ENCODE measurements at regions not wholly inside any gene's neighbourhood (a gene's known extent, or its start where the extent isn't known, plus 50 kb on each side); places are given as distances from the start of the nearest gene placed in this dataset.

DNA sequence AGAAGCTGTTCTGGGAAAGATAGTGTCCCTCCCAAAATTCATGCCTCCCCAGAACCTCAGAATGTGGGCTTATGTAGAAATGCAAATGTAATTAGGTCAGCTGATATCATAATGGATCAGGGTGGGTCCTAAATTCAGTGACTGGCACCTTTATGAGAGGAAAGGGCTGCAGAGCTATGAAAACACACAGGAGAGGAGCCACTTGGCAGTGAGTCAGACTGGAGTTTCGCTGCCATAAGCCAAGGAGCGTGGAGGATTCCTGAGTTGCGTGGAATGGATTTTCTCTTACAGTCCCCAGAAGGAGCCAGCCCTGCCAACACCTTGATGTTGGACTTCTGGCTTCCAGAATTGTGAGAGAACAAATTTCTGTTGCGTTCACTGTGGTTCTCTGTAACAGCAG, 249.8 kb upstream of the PMEPA1 start:
- TF ChIP-seq, protein P1, sequence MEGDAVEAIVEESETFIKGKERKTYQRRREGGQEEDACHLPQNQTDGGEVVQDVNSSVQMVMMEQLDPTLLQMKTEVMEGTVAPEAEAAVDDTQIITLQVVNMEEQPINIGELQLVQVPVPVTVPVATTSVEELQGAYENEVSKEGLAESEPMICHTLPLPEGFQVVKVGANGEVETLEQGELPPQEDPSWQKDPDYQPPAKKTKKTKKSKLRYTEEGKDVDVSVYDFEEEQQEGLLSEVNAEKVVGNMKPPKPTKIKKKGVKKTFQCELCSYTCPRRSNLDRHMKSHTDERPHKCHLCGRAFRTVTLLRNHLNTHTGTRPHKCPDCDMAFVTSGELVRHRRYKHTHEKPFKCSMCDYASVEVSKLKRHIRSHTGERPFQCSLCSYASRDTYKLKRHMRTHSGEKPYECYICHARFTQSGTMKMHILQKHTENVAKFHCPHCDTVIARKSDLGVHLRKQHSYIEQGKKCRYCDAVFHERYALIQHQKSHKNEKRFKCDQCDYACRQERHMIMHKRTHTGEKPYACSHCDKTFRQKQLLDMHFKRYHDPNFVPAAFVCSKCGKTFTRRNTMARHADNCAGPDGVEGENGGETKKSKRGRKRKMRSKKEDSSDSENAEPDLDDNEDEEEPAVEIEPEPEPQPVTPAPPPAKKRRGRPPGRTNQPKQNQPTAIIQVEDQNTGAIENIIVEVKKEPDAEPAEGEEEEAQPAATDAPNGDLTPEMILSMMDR (IDR thresholded peaks at IDR 0.05; ENCODE audit: low read depth, low read length) = no peak
- TF ChIP-seq POLR2A (IDR thresholded peaks at IDR 0.05; ENCODE audit: extremely low read depth, insufficient read length) = no peak
- TF ChIP-seq, protein P2, sequence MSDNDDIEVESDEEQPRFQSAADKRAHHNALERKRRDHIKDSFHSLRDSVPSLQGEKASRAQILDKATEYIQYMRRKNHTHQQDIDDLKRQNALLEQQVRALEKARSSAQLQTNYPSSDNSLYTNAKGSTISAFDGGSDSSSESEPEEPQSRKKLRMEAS (IDR thresholded peaks at IDR 0.05; ENCODE audit: low read depth, low read length) = no peak

All from NB4 (cell line).